Breast epithelium (tissue), 3 donors: ENCODE measurements at regions not wholly inside any gene's neighbourhood (a gene's known extent, or its start where the extent isn't known, plus 50 kb on each side); places are given as distances from the start of the nearest gene placed in this dataset.
"Not testable (repeated sequence)": the region's sequence is repeated elsewhere in the genome, so short reads cannot be mapped to it uniquely, and the experiment has no call there.

Experiments used
- CTCF ChIP-seq, 3 donors: fragments of 450-650 bp; IDR thresholded peaks; one replicate each; pipeline ENCODE4 v1.5.1; 2016 to 2017; ENCODE audit warnings: antibody characterized with exemption in 3 of 3, mild to moderate bottlenecking in 3 of 3, moderate library complexity in 3 of 3
- POLR2A ChIP-seq: fragments of 450-650 bp; IDR thresholded peaks from one replicate; pipeline ENCODE4 v1.6.1; 2016; ENCODE audit warnings: antibody characterized with exemption, mild to moderate bottlenecking, moderate library complexity
- POLR2AphosphoS5 ChIP-seq, 3 donors: sonication (generic); formaldehyde crosslinking; IDR thresholded peaks; one replicate each; pipeline ENCODE4 v1.6.1; 2017; ENCODE audit warnings: antibody characterized with exemption in 3 of 3

GRCh38 chr1:865633-866032, 58.1 kb upstream of the SAMD11 start:
- TF ChIP-seq CTCF (IDR thresholded peaks at IDR 0.05); POLR2A; POLR2AphosphoS5 (IDR thresholded peaks at IDR 0.05): not testable (repeated sequence)
